ENCODE measurements at regions not wholly inside any gene's neighbourhood (a gene's known extent, or its start where the extent isn't known, plus 50 kb on each side); places are given as distances from the start of the nearest gene placed in this dataset.

DNA sequence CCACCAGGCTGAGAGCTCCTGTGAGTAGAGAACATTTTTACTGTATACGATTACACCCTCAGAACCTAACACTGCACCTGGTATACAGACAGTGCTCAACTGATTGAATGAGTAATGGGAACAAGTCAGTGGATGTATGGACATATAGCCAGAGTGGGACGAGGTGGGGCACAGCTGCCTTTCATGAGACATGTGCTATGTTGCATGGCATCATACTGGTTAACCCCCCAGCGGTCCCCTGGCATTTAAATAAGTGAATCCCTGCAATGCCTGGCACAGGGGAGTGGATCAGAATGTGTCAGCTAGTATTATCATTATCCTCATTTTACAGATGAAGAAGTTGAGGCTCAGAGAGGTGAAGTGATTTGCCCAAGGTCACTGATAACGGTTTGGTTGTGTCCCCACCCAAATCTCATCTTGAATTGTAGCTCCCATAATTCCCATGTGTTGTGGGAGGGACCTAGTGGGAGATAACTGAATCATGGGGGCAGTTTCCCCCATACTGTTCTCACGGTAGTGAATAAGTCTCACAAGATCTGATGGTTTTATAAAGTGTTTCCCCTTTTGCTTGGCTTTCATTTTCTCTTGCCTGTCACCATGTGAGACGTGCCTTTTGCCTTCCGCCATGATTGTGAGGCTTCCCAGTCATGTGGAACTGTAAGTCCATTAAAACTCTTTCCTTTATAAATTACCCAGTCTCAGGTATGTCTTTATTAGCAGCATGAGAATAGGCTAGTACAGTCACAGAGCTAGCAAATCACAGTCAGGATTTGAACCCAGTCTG lies 56.0 kb upstream of the ATP2B2 start:
- TF ChIP-seq, protein P1, sequence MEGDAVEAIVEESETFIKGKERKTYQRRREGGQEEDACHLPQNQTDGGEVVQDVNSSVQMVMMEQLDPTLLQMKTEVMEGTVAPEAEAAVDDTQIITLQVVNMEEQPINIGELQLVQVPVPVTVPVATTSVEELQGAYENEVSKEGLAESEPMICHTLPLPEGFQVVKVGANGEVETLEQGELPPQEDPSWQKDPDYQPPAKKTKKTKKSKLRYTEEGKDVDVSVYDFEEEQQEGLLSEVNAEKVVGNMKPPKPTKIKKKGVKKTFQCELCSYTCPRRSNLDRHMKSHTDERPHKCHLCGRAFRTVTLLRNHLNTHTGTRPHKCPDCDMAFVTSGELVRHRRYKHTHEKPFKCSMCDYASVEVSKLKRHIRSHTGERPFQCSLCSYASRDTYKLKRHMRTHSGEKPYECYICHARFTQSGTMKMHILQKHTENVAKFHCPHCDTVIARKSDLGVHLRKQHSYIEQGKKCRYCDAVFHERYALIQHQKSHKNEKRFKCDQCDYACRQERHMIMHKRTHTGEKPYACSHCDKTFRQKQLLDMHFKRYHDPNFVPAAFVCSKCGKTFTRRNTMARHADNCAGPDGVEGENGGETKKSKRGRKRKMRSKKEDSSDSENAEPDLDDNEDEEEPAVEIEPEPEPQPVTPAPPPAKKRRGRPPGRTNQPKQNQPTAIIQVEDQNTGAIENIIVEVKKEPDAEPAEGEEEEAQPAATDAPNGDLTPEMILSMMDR (IDR thresholded peaks at IDR 0.05 in 8 of 11, conservative IDR thresholded peaks at IDR 0.05 in 3 of 11), result no peak
- TF ChIP-seq POLR2A (IDR thresholded peaks at IDR 0.05) (no peak), POLR2AphosphoS5 (IDR thresholded peaks at IDR 0.05) (no peak)
